ENCODE measurements at regions not wholly inside any gene's neighbourhood (a gene's known extent, or its start where the extent isn't known, plus 50 kb on each side); places are given as distances from the start of the nearest gene placed in this dataset.
A peak's percentile ranks its signal among the peaks of the same experiment; 100 is the strongest.

DNA sequence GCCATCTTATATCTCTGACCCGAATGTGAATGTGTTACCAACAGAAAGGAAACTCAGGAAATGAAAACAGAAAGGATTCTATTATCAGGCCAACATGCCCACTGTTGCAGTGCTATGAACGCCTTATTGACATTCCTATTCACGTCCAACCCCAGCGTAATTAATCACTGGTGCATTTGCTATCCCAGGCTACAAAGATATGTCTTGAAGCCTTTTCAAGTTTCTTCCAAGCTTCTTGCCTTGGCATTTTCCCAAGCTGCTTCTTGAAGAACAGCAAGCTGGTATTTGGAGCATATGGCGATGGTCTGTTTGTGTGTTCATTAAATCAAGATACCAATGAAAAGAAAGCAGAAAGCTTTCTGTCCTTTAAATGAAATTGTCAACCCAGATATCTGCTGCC, 579.2 kb upstream of the ZNF462 start:
- H3K4me3 ChIP-seq (ENCODE audit: low read depth, low read length): no peak overlapping the region
- TF ChIP-seq, protein P1, sequence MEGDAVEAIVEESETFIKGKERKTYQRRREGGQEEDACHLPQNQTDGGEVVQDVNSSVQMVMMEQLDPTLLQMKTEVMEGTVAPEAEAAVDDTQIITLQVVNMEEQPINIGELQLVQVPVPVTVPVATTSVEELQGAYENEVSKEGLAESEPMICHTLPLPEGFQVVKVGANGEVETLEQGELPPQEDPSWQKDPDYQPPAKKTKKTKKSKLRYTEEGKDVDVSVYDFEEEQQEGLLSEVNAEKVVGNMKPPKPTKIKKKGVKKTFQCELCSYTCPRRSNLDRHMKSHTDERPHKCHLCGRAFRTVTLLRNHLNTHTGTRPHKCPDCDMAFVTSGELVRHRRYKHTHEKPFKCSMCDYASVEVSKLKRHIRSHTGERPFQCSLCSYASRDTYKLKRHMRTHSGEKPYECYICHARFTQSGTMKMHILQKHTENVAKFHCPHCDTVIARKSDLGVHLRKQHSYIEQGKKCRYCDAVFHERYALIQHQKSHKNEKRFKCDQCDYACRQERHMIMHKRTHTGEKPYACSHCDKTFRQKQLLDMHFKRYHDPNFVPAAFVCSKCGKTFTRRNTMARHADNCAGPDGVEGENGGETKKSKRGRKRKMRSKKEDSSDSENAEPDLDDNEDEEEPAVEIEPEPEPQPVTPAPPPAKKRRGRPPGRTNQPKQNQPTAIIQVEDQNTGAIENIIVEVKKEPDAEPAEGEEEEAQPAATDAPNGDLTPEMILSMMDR (IDR thresholded peaks at IDR 0.05; ENCODE audit: low read depth, low read length): no peak
- TF ChIP-seq POLR2A (IDR thresholded peaks at IDR 0.05; ENCODE audit: extremely low read depth, insufficient read length) (no peak), MYC (IDR thresholded peaks at IDR 0.05; ENCODE audit: low read depth, low read length) (no peak)
- TF ChIP-seq, protein P2, sequence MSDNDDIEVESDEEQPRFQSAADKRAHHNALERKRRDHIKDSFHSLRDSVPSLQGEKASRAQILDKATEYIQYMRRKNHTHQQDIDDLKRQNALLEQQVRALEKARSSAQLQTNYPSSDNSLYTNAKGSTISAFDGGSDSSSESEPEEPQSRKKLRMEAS (IDR thresholded peaks at IDR 0.05; ENCODE audit: low read depth, low read length): no peak
- DNase-seq (ENCODE audit: low read depth): no peak

DNA sequence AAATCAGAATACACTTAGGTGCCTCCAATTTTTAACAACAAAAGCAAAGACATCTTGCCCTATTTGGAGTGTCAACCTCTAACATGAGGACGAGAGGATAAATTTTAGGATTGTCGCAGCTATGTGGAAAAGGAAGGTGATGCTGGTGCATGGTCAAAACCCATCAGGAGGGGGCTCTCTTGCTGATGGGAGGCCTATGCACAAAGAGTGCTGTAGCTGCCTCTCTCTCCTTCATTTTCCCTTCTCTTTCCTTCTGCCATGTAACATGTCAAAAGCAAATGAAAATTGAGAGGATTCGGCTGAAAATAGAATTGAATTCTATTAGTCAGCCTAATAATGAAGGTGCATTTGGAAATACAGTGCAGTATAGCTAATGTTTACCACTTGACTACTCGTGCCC, 578.7 kb upstream of the ZNF462 start:
- TF ChIP-seq, protein P1 (IDR thresholded peaks at IDR 0.05; ENCODE audit: low read depth, low read length): peak; percentile 12
- no peak for TF ChIP-seq POLR2A (IDR thresholded peaks at IDR 0.05; ENCODE audit: extremely low read depth, insufficient read length)
- TF ChIP-seq MYC (IDR thresholded peaks at IDR 0.05; ENCODE audit: low read depth, low read length): no peak
- TF ChIP-seq, protein P2 (IDR thresholded peaks at IDR 0.05; ENCODE audit: low read depth, low read length): no peak
- DNase-seq (ENCODE audit: low read depth): no peak
- no peak overlapping the region for H3K4me3 ChIP-seq (ENCODE audit: low read depth, low read length)

DNA sequence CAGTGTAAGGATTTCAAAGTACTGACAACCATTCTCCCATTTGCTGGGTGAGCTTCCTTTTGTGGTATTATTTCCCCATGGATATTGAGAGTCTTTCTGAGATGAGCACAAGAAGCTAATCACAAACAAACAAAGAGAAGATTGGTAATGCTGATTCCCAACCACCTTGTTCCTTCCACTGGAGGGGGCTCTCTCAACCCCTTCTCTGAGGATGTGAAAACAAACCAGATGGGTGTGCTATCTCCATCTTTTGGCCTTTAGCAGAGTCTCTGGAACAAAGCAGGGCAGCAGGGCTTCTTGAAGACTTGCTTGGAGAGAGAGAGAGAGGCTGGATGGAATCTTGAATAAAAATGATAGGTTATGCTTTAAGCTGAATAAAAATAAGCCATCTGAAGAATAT, 576.7 kb upstream of the ZNF462 start:
- no peak overlapping the region for H3K4me3 ChIP-seq (ENCODE audit: low read depth, low read length)
- TF ChIP-seq MYC (IDR thresholded peaks at IDR 0.05; ENCODE audit: low read depth, low read length): no peak
- TF ChIP-seq, protein P1 (IDR thresholded peaks at IDR 0.05; ENCODE audit: low read depth, low read length): peak; percentile 19
- peak; percentile 17 for DNase-seq (ENCODE audit: low read depth)

DNA sequence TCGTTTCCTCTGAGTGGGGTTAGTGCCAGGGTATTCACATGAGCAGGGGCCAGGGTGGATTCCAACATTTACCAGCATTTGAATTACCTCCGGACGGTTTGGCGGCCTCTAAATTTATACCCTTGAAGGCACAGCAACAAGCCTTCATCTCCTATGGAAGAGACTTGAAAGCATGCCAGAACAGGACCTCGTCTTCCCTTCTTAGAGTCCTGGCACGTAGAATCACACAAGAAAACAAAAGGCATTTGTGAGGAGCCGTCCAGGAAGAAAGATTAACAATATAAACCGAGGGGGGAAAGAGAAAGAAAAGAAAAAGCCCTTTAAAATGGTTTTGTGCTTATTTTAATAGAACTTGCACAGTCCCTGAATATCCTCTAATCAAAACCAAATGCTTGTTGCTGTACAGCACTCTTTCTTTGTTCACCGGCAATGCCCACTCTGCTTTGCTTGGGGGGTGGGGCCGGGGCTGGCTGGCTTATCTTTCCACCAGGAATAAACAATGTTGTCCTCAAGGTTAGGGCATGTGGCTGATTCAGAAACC, 575.8 kb upstream of the ZNF462 start:
- TF ChIP-seq POLR2A (IDR thresholded peaks at IDR 0.05; ENCODE audit: extremely low read depth, insufficient read length) (no peak), MYC (IDR thresholded peaks at IDR 0.05; ENCODE audit: low read depth, low read length) (no peak)
- TF ChIP-seq, protein P2 (IDR thresholded peaks at IDR 0.05; ENCODE audit: low read depth, low read length): no peak
- TF ChIP-seq, protein P1 (IDR thresholded peaks at IDR 0.05; ENCODE audit: low read depth, low read length): no peak
- DNase-seq (ENCODE audit: low read depth): no peak
- no peak overlapping the region for H3K4me3 ChIP-seq (ENCODE audit: low read depth, low read length)

DNA sequence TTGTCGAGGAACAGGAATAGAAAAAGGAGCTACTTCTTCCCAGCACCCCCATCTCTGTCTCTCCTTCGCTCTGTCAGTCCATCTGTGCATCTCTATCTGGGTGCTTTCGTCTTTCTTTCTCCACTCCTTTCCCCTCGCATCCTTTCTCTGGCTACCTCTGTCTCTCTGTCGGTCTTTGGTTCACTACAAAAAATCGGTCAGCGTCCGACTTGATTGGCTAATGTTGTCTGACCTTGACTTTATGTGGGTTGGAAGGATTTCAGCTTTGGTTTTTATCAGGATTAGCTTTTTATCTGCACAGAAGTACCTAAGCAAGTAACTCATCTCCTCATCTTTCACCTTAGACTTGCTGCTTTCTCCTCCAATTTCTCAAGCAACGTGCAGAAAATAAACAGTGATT, 575.2 kb upstream of the ZNF462 start:
- TF ChIP-seq POLR2A (IDR thresholded peaks at IDR 0.05; ENCODE audit: extremely low read depth, insufficient read length) (no peak), MYC (IDR thresholded peaks at IDR 0.05; ENCODE audit: low read depth, low read length) (no peak)
- TF ChIP-seq, protein P1 (IDR thresholded peaks at IDR 0.05; ENCODE audit: low read depth, low read length): no peak
- TF ChIP-seq, protein P2 (IDR thresholded peaks at IDR 0.05; ENCODE audit: low read depth, low read length): no peak
- no peak for DNase-seq (ENCODE audit: low read depth)
- no peak overlapping the region for H3K4me3 ChIP-seq (ENCODE audit: low read depth, low read length)

DNA sequence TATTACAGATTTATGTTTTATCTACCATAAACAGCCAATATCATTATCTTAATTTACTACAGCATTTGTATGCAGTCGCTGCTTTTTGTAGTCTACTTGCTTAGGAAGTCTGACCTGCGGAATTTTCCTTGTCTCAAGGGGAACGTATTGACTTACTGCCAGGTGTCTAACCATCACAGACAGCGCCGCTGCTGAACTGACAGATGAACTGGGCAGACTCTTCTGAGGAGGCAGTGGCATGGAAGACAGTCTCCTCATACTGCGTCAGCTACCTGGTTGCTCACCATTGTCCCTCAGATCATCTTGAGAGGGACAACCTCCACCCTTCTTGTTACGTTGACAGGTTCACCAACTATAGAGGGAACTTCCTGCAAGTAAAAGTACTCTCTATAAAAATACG, 574.3 kb upstream of the ZNF462 start:
- H3K4me3 ChIP-seq (ENCODE audit: low read depth, low read length): no peak overlapping the region
- no peak for DNase-seq (ENCODE audit: low read depth)
- TF ChIP-seq, protein P2 (IDR thresholded peaks at IDR 0.05; ENCODE audit: low read depth, low read length): no peak
- TF ChIP-seq POLR2A (IDR thresholded peaks at IDR 0.05; ENCODE audit: extremely low read depth, insufficient read length): no peak
- TF ChIP-seq, protein P1 (IDR thresholded peaks at IDR 0.05; ENCODE audit: low read depth, low read length): no peak
- TF ChIP-seq MYC (IDR thresholded peaks at IDR 0.05; ENCODE audit: low read depth, low read length): no peak

Measured in NB4 (cell line).